ENCODE measurements at regions not wholly inside any gene's neighbourhood (a gene's known extent, or its start where the extent isn't known, plus 50 kb on each side); places are given as distances from the start of the nearest gene placed in this dataset.
A peak's percentile ranks its signal among the peaks of the same experiment; 100 is the strongest.

DNA sequence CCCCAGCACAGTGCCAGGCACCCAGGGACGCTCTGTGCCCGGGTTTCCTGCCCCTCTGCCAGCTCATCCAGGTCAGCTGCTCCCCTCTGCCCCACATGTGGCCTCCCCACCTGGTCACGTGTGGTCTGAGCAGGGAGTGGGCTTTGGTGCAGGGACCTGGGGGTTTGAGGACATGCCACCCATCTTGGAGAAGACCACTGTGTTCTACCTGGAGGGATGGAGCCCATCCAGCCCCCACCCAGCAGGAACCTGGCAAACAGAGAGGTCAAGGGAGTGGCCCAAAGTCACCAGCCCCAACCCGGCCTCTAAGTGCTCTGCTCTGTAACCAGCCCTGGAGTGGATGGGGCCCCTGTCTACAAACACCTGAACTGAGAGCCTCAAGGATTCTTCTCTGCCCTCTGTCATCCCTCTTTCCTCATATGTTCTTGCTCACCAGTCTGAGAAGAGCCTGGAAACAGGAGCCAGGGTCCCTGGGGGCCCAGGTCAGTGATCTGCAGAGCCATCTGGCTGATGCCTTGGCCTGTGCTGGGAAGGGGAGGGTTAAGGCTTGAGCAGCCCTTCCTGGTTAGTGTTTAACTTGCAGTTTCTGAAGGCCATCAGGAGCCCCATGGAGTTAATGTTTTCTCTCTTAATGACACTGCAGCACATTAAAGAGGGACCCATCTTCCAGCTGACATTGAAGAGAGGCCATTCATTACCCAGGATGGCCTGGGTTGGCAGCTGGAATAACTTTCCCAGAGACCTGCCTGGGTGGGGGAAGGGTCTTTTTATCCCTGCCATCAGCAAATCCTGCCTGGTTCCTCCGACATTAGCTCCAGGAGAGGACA, 235.4 kb downstream of the PTPRU start (continued):
- TF ChIP-seq NFE2L2 (IDR thresholded peaks at IDR 0.05; ENCODE audit: low read length) (no peak), NFATC3 (CRISPR knock-in tag; IDR thresholded peaks at IDR 0.05) (no peak), KDM5A (IDR thresholded peaks at IDR 0.05; ENCODE audit: borderline replicate concordance, low read length) (no peak), NFKBIZ (CRISPR knock-in tag; IDR thresholded peaks at IDR 0.05) (no peak), ZNF839 (CRISPR knock-in tag; IDR thresholded peaks at IDR 0.05; ENCODE audit: borderline replicate concordance) (no peak), TOE1 (CRISPR knock-in tag; IDR thresholded peaks at IDR 0.05) (no peak), ZNF766 (CRISPR knock-in tag; IDR thresholded peaks at IDR 0.05; ENCODE audit: borderline replicate concordance) (no peak), MYNN (CRISPR knock-in tag; IDR thresholded peaks at IDR 0.05; ENCODE audit: low read depth) (no peak), ZNF790 (CRISPR knock-in tag; IDR thresholded peaks at IDR 0.05; ENCODE audit: borderline replicate concordance) (no peak), CHD2 (IDR thresholded peaks at IDR 0.05; ENCODE audit: low read depth, low read length) (no peak), ZSCAN9 (CRISPR knock-in tag; IDR thresholded peaks at IDR 0.05; ENCODE audit: borderline replicate concordance) (0 out of 2 replicates have a peak, but pooled peaks have one; percentile 29), BORCS8-MEF2B (CRISPR knock-in tag; IDR thresholded peaks at IDR 0.05) (no peak), ZNF780A (CRISPR knock-in tag; IDR thresholded peaks at IDR 0.05) (no peak), ZNF460 (CRISPR knock-in tag; IDR thresholded peaks at IDR 0.05; ENCODE audit: borderline replicate concordance) (no peak), ZNF644 (CRISPR knock-in tag; IDR thresholded peaks at IDR 0.05; ENCODE audit: low read depth) (no peak; the same call in 1 of the 2 replicates), NR2C2 (CRISPR knock-in tag; IDR thresholded peaks at IDR 0.05; ENCODE audit: borderline replicate concordance) (no peak), YEATS2 (CRISPR knock-in tag; IDR thresholded peaks at IDR 0.05; ENCODE audit: borderline replicate concordance) (no peak), SP140L (CRISPR knock-in tag; IDR thresholded peaks at IDR 0.05; ENCODE audit: borderline replicate concordance) (no peak), ERF (CRISPR knock-in tag; IDR thresholded peaks at IDR 0.05) (no peak), RARA (CRISPR knock-in tag; IDR thresholded peaks at IDR 0.05) (no peak)
- TF ChIP-seq, protein P1, sequence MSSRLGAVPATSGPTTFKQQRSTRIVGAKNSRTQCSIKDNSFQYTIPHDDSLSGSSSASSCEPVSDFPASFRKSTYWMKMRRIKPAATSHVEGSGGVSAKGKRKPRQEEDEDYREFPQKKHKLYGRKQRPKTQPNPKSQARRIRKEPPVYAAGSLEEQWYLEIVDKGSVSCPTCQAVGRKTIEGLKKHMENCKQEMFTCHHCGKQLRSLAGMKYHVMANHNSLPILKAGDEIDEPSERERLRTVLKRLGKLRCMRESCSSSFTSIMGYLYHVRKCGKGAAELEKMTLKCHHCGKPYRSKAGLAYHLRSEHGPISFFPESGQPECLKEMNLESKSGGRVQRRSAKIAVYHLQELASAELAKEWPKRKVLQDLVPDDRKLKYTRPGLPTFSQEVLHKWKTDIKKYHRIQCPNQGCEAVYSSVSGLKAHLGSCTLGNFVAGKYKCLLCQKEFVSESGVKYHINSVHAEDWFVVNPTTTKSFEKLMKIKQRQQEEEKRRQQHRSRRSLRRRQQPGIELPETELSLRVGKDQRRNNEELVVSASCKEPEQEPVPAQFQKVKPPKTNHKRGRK (CRISPR knock-in tag; IDR thresholded peaks at IDR 0.05): no peak
- TF ChIP-seq, protein P2, sequence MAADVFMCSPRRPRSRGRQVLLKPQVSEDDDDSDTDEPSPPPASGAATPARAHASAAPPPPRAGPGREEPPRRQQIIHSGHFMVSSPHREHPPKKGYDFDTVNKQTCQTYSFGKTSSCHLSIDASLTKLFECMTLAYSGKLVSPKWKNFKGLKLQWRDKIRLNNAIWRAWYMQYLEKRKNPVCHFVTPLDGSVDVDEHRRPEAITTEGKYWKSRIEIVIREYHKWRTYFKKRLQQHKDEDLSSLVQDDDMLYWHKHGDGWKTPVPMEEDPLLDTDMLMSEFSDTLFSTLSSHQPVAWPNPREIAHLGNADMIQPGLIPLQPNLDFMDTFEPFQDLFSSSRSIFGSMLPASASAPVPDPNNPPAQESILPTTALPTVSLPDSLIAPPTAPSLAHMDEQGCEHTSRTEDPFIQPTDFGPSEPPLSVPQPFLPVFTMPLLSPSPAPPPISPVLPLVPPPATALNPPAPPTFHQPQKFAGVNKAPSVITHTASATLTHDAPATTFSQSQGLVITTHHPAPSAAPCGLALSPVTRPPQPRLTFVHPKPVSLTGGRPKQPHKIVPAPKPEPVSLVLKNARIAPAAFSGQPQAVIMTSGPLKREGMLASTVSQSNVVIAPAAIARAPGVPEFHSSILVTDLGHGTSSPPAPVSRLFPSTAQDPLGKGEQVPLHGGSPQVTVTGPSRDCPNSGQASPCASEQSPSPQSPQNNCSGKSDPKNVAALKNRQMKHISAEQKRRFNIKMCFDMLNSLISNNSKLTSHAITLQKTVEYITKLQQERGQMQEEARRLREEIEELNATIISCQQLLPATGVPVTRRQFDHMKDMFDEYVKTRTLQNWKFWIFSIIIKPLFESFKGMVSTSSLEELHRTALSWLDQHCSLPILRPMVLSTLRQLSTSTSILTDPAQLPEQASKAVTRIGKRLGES (CRISPR knock-in tag; IDR thresholded peaks at IDR 0.05; ENCODE audit: borderline replicate concordance): no peak
- TF ChIP-seq, protein P3, sequence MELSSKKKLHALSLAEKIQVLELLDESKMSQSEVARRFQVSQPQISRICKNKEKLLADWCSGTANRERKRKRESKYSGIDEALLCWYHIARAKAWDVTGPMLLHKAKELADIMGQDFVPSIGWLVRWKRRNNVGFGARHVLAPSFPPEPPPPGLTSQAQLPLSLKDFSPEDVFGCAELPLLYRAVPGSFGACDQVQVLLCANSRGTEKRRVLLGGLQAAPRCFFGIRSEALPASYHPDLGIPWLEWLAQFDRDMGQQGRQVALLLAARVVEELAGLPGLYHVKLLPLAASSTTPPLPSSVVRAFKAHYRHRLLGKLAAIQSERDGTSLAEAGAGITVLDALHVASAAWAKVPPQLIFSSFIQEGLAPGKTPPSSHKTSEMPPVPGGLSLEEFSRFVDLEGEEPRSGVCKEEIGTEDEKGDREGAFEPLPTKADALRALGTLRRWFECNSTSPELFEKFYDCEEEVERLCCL (CRISPR knock-in tag; IDR thresholded peaks at IDR 0.05; ENCODE audit: borderline replicate concordance): no peak
- TF ChIP-seq, protein P4, sequence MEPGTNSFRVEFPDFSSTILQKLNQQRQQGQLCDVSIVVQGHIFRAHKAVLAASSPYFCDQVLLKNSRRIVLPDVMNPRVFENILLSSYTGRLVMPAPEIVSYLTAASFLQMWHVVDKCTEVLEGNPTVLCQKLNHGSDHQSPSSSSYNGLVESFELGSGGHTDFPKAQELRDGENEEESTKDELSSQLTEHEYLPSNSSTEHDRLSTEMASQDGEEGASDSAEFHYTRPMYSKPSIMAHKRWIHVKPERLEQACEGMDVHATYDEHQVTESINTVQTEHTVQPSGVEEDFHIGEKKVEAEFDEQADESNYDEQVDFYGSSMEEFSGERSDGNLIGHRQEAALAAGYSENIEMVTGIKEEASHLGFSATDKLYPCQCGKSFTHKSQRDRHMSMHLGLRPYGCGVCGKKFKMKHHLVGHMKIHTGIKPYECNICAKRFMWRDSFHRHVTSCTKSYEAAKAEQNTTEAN (CRISPR knock-in tag; conservative IDR thresholded peaks at IDR 0.05): no peak
